ENCODE measurements at regions not wholly inside any gene's neighbourhood (a gene's known extent, or its start where the extent isn't known, plus 50 kb on each side); places are given as distances from the start of the nearest gene placed in this dataset.
"Not testable (repeated sequence)": the region's sequence is repeated elsewhere in the genome, so short reads cannot be mapped to it uniquely, and the experiment has no call there.

- no peak for DNase-seq
Observed at GRCh38 chr1:199574950-199575349, 452.6 kb upstream of the NR5A2 start.

GRCh38 chr1:199580300-199580699 lies 447.2 kb upstream of the NR5A2 start:
- DNase-seq = no peak

GRCh38 chr1:199585392-199585791 lies 442.1 kb upstream of the NR5A2 start:
- no peak for DNase-seq

GRCh38 chr1:199590708-199591107 lies 436.8 kb upstream of the NR5A2 start:
- no peak for DNase-seq

- DNase-seq = no peak
Observed at GRCh38 chr1:199591468-199591867, 436.0 kb upstream of the NR5A2 start.

- no peak for DNase-seq
Observed at GRCh38 chr1:199593475-199593874, 434.0 kb upstream of the NR5A2 start.

DNA sequence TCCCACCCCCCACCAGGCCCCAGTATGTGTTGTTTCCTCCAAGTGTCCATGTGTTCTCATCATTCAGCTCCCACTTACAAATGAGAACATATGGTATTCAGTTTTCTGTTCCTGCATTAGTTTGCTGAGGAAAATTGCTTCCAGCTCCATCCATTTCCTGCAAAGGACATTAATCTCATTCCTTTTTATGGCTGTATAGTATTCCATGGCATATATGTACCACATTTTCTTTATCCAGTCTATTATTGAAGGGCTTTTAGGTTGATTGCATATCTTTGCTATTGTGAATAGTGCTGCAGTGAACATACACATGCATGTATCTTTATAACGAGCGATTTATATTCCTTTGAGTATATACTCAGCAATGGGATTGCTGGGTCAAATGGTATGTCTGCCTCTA lies 431.1 kb upstream of the NR5A2 start:
- not testable (repeated sequence) for DNase-seq

DNA sequence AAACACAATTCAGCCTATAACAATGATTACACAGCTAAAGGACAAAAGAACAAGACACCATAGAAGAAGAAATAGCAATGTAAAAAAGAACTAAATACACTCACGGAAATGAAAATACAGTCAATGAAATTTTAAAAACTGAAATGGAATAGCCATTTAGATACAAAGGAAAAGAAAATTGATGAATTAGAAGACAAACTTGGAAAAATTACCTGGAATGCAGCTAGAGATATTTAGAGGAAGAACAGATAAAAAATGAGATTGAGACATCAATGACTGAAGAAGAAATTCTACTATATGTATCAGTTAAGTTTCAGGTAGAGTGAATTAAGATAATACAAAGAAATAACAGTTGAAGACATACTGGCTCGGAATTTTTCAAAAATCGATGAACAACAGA lies 430.4 kb upstream of the NR5A2 start:
- no peak for DNase-seq

DNA sequence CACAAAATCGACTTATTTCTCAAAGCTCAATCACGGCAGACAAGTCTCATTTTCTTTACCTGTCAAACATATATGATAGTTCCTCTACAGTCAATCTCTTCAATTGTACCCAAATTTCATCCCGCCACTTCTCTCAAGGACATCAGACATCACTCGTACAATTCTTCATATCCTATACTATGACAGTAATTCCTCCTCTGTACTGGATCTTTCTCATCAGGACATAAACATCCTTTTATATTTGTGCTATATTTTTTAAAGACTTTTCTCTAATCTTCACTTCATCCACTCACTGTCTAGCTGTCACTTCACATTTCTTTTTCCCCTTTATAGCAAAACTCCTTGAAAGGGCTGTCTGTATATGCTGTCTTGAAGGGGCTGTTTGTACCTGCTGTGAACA lies 419.1 kb upstream of the NR5A2 start:
- DNase-seq = no peak

DNA sequence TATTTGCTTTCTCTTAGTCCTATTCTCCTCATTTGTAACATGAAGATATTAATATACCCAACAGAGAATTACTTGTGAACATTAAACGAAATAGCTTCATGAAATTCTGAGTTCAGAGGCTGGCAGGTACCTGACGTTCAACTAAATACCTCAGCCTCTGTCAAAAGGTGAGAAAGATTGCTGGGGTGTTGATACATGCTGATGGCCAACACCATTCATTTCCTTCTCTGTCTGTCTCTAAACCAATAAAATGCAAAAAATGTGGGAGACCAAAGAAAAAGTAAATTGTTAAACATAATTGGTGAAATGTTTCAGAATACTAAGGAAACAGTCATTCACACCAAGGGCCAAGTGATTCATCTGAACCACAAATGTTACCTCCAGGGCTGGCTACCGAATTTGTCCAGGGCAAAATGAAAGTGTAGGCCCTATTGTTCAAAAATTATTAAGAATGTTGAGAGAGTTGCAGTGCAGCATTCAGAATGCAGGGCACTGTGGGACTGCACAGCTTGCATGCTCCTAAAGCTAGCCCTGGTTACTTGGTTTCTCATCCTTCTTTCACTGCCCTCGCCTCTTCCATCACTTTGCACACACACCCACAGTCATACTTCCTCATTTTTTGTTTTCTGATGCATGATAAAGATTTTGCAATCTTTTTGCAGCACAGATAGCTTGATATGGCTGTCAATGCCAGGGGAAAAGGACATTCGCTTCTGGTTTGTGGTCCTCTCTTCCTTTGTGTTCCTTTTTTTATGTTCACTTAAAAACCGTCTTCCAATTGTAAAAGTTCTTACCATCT lies 414.3 kb upstream of the NR5A2 start:
- DNase-seq = peak; percentile 32

GRCh38 chr1:199616947-199617346 lies 410.6 kb upstream of the NR5A2 start:
- no peak for DNase-seq

GRCh38 chr1:199619223-199619622 lies 408.3 kb upstream of the NR5A2 start:
- DNase-seq = no peak

- not testable (repeated sequence) for DNase-seq
Observed at GRCh38 chr1:199626228-199626627, 401.3 kb upstream of the NR5A2 start.

- no peak for DNase-seq
Observed at GRCh38 chr1:199629624-199630023, 397.9 kb upstream of the NR5A2 start.

DNA sequence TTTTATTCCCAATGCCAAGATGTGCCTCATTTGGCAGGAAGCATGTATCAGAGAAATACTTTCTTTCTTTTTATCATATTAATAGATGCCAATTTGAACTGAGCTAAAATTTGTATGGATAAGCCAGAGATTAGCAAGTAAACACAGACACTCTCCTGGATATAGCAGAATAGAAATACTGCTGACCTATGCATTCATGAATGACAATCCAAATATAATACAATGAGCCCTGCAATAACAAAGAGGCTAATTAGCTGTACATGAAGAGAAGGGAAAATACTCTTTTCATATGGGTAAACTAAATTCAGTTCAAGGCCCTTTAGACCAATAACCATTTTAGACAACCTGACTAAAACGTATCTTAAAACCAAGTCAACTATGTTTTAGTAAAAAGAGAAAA lies 388.1 kb upstream of the NR5A2 start:
- no peak for DNase-seq

DNA sequence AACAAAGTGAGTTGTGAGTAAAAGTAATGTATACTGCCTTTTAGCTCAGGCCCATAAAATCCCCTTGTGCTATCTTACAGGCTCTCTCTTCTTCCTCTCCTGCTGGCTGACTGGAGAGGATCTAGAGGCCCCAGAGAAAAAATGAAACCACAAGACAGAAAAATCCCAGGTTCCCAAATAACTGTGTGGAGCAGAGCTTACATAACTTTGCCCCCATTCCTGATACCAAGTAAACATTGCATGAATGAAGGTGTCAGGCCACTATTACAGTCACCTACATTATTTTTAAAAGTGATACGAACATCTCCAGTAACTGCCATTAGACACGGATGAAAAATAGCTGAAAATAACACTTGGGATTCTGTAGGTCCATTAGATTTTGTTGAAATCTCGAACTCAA lies 386.0 kb upstream of the NR5A2 start:
- DNase-seq = no peak

- DNase-seq = no peak
Observed at GRCh38 chr1:199644912-199645311, 382.6 kb upstream of the NR5A2 start.

- no peak for DNase-seq
Observed at GRCh38 chr1:199646761-199647160, 380.7 kb upstream of the NR5A2 start.

DNA sequence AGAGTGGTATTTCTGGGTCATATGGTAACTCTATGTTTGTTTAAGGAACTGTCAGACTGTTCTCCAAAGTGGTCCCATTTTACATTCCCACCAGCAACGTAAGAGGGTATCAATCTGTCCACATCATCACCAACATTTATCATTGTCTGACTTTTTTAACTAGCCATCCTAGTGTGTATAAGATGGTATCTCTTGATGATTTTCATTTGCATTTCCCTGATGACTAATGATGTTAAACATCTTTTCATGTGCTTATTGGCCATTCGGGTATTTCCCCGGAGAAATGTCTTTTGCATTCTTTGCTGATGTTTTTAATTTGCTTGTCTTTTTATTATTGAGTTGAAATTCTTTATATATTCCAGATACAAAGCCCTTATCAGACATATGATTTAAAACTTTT lies 370.1 kb upstream of the NR5A2 start:
- DNase-seq = peak; percentile 37

DNA sequence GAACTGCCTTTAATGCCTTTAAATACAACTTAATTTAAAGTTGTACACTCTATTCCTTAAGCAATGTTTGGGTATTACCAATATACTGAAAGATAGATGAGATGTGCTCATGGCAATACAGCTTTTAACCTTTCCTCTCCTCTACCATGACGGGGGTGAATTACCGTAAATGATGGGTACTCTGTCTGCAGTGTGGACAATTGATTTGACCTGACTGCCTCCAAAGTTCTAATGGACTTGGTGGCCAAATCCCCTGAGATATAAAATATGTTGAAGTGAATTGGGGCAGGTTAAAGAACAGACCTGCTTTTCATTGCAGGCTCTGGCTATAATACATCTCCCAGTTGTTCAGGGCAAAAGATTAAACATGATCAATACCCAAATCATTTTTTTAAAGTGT lies 367.4 kb upstream of the NR5A2 start:
- DNase-seq = no peak

- DNase-seq = no peak
Observed at GRCh38 chr1:199665371-199665770, 362.1 kb upstream of the NR5A2 start.

DNA sequence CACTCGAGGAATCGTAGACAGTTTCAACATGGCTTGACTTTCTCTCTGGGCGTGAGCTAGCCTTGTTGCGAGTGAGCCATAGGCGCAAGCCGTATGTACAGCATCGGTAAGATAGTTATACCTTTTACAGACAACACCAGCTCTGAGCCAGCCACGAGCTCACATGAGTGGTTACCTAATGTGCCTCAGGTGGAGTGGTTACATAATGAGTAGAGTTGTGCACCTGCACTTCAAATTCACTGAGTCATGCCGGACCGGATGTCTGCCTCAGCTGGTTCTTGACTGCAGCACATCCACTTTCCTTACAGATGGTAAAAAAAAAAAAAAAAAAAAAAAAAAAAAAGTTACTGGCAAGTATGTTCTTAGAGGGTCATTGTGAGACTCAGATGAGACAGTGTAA lies 360.4 kb upstream of the NR5A2 start:
- DNase-seq = no peak

GRCh38 chr1:199669916-199670315 lies 357.6 kb upstream of the NR5A2 start:
- no peak for DNase-seq

DNA sequence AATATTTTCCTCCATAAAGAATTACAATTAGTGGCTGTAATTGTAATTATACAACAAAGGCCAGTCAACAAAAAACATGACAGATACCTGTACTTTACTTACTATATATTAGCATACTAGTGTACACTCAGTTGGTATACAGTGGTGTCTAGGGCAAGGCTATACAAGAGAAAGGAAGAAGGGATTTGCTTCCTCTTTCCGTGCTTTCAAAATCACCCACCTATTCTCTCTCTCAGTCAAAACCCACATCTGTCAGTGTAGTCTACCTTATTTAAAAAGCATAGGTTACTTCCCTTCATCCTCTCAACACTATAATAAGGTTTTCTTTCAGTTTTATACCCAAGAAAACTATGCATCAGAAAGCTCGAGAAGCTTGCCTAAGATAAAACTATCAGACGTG lies 355.8 kb upstream of the NR5A2 start:
- DNase-seq = no peak

GRCh38 chr1:199675937-199676336 lies 351.6 kb upstream of the NR5A2 start:
- DNase-seq = no peak
